ENCODE measurements at regions not wholly inside any gene's neighbourhood (a gene's known extent, or its start where the extent isn't known, plus 50 kb on each side); places are given as distances from the start of the nearest gene placed in this dataset.

- Histone ChIP-seq H3K9me3 (no peaks in the 10 kb centered on the region), H3K27me3 (peaks cover 0 to 65% of the 10 kb centered on the region in 2 donors), H3K36me3 (no peaks in the 10 kb centered on the region), H3K4me1 (no peaks in the 10 kb centered on the region), H3K27ac (no peak overlapping the region), H3K4me3 (no peak overlapping the region)
- intact Hi-C loops (cut with DNase I; ENCODE audit: low total_unique reads) = no loop called here
- TF ChIP-seq CTCF (IDR thresholded peaks at IDR 0.05) = no peak
- DNase-seq = no peak
Measured at GRCh38 chr11:70628176-70628854, 230.0 kb downstream of the CTTN start.

- peak in 1 of 2 donors; percentile 27 for DNase-seq
- Histone ChIP-seq H3K27ac (no peak overlapping the region), H3K9me3 (no peaks in the 10 kb centered on the region), H3K4me3 (no peak overlapping the region), H3K36me3 (no peaks in the 10 kb centered on the region), H3K4me1 (no peaks in the 10 kb centered on the region), H3K27me3 (peaks cover 0 to 57% of the 10 kb centered on the region in 2 donors)
- no peak for TF ChIP-seq CTCF (IDR thresholded peaks at IDR 0.05)
- intact Hi-C loops (cut with DNase I; ENCODE audit: low total_unique reads) = no loop called here
Measured at GRCh38 chr11:70628855-70629844, 230.8 kb downstream of the CTTN start.

GRCh38 chr11:70630068-70630467, 231.7 kb downstream of the CTTN start:
- TF ChIP-seq CTCF (IDR thresholded peaks at IDR 0.05) = no peak
- Histone ChIP-seq H3K36me3 (no peaks in the 10 kb centered on the region), H3K4me1 (no peaks in the 10 kb centered on the region), H3K4me3 (no peak overlapping the region), H3K27me3 (peaks cover 0 to 50% of the 10 kb centered on the region in 2 donors), H3K9me3 (no peaks in the 10 kb centered on the region), H3K27ac (no peak overlapping the region)
- intact Hi-C loops (cut with DNase I; ENCODE audit: low total_unique reads) = no loop called here
- no peak for DNase-seq

- no peak for DNase-seq
- intact Hi-C loops (cut with DNase I; ENCODE audit: low total_unique reads) = no loop called here
- peaks cover 0 to 46% of the 10 kb centered on the region in 2 donors for H3K27me3 ChIP-seq
- H3K9me3 ChIP-seq = no peaks in the 10 kb centered on the region
- H3K4me3 ChIP-seq = no peak overlapping the region
- TF ChIP-seq CTCF (IDR thresholded peaks at IDR 0.05) = no peak
- H3K27ac ChIP-seq = no peak overlapping the region
- H3K4me1 ChIP-seq = no peaks in the 10 kb centered on the region
- H3K36me3 ChIP-seq = no peaks in the 10 kb centered on the region
Measured at GRCh38 chr11:70630816-70631623, 232.7 kb downstream of the CTTN start.

GRCh38 chr11:70631624-70632047, 233.3 kb downstream of the CTTN start:
- intact Hi-C loops (cut with DNase I; ENCODE audit: low total_unique reads) = no loop called here
- Histone ChIP-seq H3K4me1 (no peaks in the 10 kb centered on the region), H3K27me3 (peaks cover 0 to 43% of the 10 kb centered on the region in 2 donors), H3K9me3 (no peaks in the 10 kb centered on the region), H3K36me3 (no peaks in the 10 kb centered on the region), H3K27ac (no peak overlapping the region), H3K4me3 (no peak overlapping the region)
- DNase-seq = no peak
- no peak for TF ChIP-seq CTCF (IDR thresholded peaks at IDR 0.05)
